Mammary epithelial cell (primary cell): ENCODE measurements at regions not wholly inside any gene's neighbourhood (a gene's known extent, or its start where the extent isn't known, plus 50 kb on each side); places are given as distances from the start of the nearest gene placed in this dataset.

Source experiments
- EZH2 ChIP-seq: IDR thresholded peaks from 2 replicates; pipeline ENCODE4 v1.6.1; 2012; ENCODE audit warnings: low read length, inconsistent platforms, borderline replicate concordance
- TF ChIP-seq, protein P1 (sequence below), 2 donors: IDR thresholded peaks in 1 of 2; conservative IDR thresholded peaks in 1 of 2; 2 replicates each; pipeline ENCODE4 v1.5.1; 2011 to 2012; ENCODE audit warnings: inconsistent platforms in 2 of 2, low read length in 2 of 2, mild to moderate bottlenecking in 2 of 2, control low read depth in 1 of 2, low read depth in 1 of 2; ENCODE audit not compliant: insufficient read depth in 1 of 2; ENCODE audit errors: extremely low read depth in 1 of 2

DNA sequence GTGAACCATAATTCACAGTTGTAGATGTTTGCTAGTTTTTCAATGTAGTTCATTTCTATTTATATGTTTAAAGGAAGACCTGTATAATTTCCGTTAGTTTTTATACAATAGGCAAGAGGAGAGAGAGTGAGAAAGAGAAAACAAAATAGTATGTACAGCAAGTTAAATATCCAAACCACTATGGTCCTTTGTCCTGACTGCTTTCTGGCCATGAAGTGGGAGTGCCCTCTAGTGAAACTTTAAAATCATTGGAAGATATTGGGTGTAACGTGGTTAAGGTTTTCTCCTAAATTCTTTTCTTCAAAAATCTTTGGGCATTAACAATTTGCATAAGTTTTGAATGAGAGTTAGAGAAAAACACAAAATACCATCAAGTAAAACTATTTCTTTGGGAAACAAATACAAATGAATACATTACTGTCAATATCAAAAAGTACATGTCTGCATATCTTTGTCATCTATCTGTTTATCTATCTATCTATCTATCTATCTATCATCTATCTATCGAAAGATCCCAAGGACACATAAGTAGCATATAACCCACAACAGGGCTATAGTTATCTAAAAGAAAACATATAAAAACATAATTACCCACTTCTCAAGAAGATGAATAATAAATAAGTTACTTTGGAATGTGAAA, 534.6 kb upstream of the ATP11B start:
- TF ChIP-seq, protein P1, sequence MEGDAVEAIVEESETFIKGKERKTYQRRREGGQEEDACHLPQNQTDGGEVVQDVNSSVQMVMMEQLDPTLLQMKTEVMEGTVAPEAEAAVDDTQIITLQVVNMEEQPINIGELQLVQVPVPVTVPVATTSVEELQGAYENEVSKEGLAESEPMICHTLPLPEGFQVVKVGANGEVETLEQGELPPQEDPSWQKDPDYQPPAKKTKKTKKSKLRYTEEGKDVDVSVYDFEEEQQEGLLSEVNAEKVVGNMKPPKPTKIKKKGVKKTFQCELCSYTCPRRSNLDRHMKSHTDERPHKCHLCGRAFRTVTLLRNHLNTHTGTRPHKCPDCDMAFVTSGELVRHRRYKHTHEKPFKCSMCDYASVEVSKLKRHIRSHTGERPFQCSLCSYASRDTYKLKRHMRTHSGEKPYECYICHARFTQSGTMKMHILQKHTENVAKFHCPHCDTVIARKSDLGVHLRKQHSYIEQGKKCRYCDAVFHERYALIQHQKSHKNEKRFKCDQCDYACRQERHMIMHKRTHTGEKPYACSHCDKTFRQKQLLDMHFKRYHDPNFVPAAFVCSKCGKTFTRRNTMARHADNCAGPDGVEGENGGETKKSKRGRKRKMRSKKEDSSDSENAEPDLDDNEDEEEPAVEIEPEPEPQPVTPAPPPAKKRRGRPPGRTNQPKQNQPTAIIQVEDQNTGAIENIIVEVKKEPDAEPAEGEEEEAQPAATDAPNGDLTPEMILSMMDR (conservative IDR thresholded peaks at IDR 0.05 in 1 of 2, IDR thresholded peaks at IDR 0.05 in 1 of 2; ENCODE audit: extremely low read depth in 1 of 2, insufficient read depth in 1 of 2, low read depth in 1 of 2, low read length in 2 of 2): peak; percentile 59 to 83
- no peak for TF ChIP-seq EZH2
